Neural progenitor cell (in vitro differentiated cells): ENCODE measurements at regions not wholly inside any gene's neighbourhood (a gene's known extent, or its start where the extent isn't known, plus 50 kb on each side); places are given as distances from the start of the nearest gene placed in this dataset.

Experiments used
- DNase-seq: peaks from one replicate; pipeline ENCODE4 v3.0.0-alpha.2; 2016; ENCODE audit warnings: low spot score
- H2AFZ ChIP-seq: fragments of 200-600 bp; sonication (generic); replicated peaks from 2 replicates; pipeline ENCODE4 v1.6.1; 2016; ENCODE audit warnings: antibody characterized with exemption
- H3F3A ChIP-seq: fragments of 200-600 bp; sonication (generic); 2 replicates; pipeline ENCODE4 v1.6.1; 2016; ENCODE audit warnings: antibody characterized with exemption, low read depth
- H3K27ac ChIP-seq: fragments of 200-600 bp; sonication (generic); 2 replicates; pipeline ENCODE4 v1.5.1; 2016; ENCODE audit warnings: mild to moderate bottlenecking
- H3K27me3 ChIP-seq: fragments of 200-600 bp; sonication (generic); 2 replicates; pipeline ENCODE4 v1.6.1; 2016; ENCODE audit warnings: mild to moderate bottlenecking, moderate library complexity
- H3K36me3 ChIP-seq: fragments of 200-600 bp; sonication (generic); 2 replicates; pipeline ENCODE4 v1.5.1; 2016
- H3K4me1 ChIP-seq: fragments of 200-600 bp; sonication (generic); 2 replicates; pipeline ENCODE4 v1.6.1; 2016; ENCODE audit warnings: mixed run types
- H3K4me2 ChIP-seq: fragments of 200-600 bp; sonication (generic); 2 replicates; pipeline ENCODE4 v1.6.1; 2016
- H3K4me3 ChIP-seq: fragments of 200-600 bp; sonication (generic); 2 replicates; pipeline ENCODE4 v1.5.1; 2016
- H3K79me2 ChIP-seq: fragments of 200-600 bp; sonication (generic); 2 replicates; pipeline ENCODE4 v1.6.1; 2016; ENCODE audit warnings: low read depth
- H3K9ac ChIP-seq: fragments of 200-600 bp; sonication (generic); 2 replicates; pipeline ENCODE4 v1.6.1; 2016
- H3K9me3 ChIP-seq: fragments of 200-600 bp; sonication (generic); 2 replicates; pipeline ENCODE4 v1.5.1; 2016; ENCODE audit warnings: low read depth
- H4K20me1 ChIP-seq: fragments of 200-600 bp; sonication (generic); 2 replicates; pipeline ENCODE4 v1.6.1; 2016; ENCODE audit warnings: low read depth
- H3K27ac Mint-ChIP-seq: 3 replicates; pipeline ENCODE4 v1.8.0; 2021; ENCODE audit warnings: mixed read lengths
- H3K27me3 Mint-ChIP-seq: 2 replicates; pipeline ENCODE4 v1.8.0; 2022; ENCODE audit warnings: low read depth, mild to moderate bottlenecking, inconsistent platforms, moderate library complexity, mixed read lengths; ENCODE audit not compliant: insufficient read depth
- H3K36me3 Mint-ChIP-seq: 3 replicates; pipeline ENCODE4 v1.8.0; 2021; ENCODE audit warnings: mixed read lengths
- H3K4me1 Mint-ChIP-seq: 3 replicates; pipeline ENCODE4 v1.8.0; 2021; ENCODE audit warnings: mixed read lengths
- H3K4me3 Mint-ChIP-seq: 3 replicates; pipeline ENCODE4 v1.8.0; 2021; ENCODE audit warnings: mild to moderate bottlenecking, moderate library complexity, mixed read lengths
- H3K9me3 Mint-ChIP-seq: 3 replicates; pipeline ENCODE4 v1.8.0; 2020; ENCODE audit warnings: mixed read lengths
- EZH2 ChIP-seq: fragments of 200-600 bp; sonication (generic); IDR thresholded peaks from 2 replicates; pipeline ENCODE4 v1.6.1; 2017; ENCODE audit warnings: antibody characterized with exemption, mild to moderate bottlenecking, moderate library complexity
- EZH2phosphoT487 ChIP-seq: fragments of 200-600 bp; sonication (generic); IDR thresholded peaks from 2 replicates; pipeline ENCODE4 v1.6.1; 2017; ENCODE audit warnings: antibody characterized with exemption
- TF ChIP-seq, protein P1 (sequence below): fragments of 200-600 bp; sonication (generic); IDR thresholded peaks from 2 replicates; pipeline ENCODE4 v1.5.1; 2017; ENCODE audit warnings: antibody characterized with exemption, mild to moderate bottlenecking

DNA sequence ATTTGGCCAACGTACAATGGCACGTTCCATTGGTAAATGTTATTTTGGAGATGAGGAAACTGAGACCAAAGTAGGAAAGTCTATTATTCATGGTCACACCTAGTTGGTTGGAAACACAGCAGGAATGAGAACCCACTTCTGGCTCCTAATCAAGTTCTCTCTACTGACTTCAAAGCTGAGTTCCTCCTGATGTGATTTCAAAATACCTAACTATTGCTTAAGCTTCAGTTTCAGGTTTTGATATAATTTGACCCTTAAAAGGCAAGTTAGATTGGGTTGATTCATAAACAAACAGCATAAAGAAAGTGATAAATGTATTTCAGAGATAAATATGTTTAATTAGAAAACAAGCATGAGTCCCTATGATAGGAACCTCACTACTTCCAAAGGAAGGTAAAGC, 312.5 kb downstream of the PARP8 start:
- peaks cover 21% of the 10 kb centered on the region for H3K9me3 Mint-ChIP-seq
- Histone ChIP-seq H3K27me3 (peaks cover 5% of the 10 kb centered on the region), H3K4me1 (no peaks in the 10 kb centered on the region), H3K9ac (no peak overlapping the region), H2AFZ (no peak overlapping the region), H3K9me3 (peaks cover 18% of the 10 kb centered on the region), H3K36me3 (no peaks in the 10 kb centered on the region), H3K4me3 (no peak overlapping the region), H3K79me2 (no peaks in the 10 kb centered on the region), H3K27ac (no peak overlapping the region), H3K4me2 (no peak overlapping the region), H4K20me1 (no peaks in the 10 kb centered on the region), H3F3A (no peaks in the 10 kb centered on the region)
- H3K36me3 Mint-ChIP-seq, result no peaks in the 10 kb centered on the region
- TF ChIP-seq EZH2phosphoT487 (no peak), EZH2 (no peak)
- TF ChIP-seq, protein P1, sequence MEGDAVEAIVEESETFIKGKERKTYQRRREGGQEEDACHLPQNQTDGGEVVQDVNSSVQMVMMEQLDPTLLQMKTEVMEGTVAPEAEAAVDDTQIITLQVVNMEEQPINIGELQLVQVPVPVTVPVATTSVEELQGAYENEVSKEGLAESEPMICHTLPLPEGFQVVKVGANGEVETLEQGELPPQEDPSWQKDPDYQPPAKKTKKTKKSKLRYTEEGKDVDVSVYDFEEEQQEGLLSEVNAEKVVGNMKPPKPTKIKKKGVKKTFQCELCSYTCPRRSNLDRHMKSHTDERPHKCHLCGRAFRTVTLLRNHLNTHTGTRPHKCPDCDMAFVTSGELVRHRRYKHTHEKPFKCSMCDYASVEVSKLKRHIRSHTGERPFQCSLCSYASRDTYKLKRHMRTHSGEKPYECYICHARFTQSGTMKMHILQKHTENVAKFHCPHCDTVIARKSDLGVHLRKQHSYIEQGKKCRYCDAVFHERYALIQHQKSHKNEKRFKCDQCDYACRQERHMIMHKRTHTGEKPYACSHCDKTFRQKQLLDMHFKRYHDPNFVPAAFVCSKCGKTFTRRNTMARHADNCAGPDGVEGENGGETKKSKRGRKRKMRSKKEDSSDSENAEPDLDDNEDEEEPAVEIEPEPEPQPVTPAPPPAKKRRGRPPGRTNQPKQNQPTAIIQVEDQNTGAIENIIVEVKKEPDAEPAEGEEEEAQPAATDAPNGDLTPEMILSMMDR, result no peak
- no peaks in the 10 kb centered on the region for H3K4me1 Mint-ChIP-seq
- DNase-seq, result no peak
- no peak overlapping the region for H3K4me3 Mint-ChIP-seq
- no peak overlapping the region for H3K27ac Mint-ChIP-seq
- H3K27me3 Mint-ChIP-seq, result peaks cover 11% of the 10 kb centered on the region

DNA sequence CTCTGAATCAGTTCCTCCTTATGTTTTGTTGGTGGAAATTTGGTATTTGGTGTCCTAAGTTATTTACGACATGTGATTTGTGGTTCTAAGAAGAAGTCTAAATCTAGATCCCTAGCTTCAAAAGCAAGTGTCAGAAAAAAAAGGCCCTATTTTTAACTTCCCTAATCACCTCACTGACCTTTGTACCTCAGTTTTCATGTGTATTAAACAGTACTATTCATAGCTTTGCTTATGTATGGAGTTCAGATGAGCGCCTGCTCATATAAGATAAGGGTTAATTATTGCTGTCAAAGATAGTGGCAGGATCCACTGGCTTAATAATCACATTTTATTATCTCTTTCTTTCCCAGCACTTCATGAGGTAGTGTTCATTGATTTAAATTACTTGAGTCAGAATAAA, 318.2 kb downstream of the PARP8 start:
- peaks cover 21% of the 10 kb centered on the region for H3K9me3 Mint-ChIP-seq
- TF ChIP-seq EZH2 (no peak), EZH2phosphoT487 (no peak)
- TF ChIP-seq, protein P1, result no peak

DNA sequence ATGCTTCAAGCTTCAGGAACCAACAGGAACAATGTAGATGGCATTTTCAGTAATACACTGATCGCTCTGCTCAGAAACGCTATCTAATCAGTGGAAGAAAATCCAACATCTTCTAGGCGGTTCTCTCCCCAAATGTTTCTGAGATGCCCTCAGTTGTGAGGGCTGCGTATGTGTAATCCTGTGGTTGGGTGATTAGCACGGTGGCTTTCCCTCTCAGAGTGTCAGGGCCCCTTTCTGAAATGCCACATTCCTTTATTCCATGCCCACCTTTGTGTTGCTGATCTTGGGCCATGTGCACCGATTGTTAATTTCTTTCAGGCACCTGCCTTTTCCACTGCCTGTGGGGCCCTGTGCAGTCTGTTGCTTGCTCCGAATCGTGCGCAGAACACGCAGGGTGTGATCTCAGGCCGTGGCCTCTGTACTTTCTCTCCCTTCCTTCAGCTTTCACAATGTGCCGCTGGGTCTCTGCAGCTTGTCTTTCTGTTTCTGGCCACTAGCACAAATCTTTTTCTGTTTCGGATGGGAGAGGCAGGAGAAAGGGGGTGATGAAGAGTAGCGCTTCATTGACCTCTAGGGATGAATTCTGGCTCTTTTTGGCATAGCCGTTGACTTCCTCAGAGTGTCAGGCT, 324.0 kb downstream of the PARP8 start:
- Histone ChIP-seq H3K36me3 (no peaks in the 10 kb centered on the region), H3K27me3 (no peaks in the 10 kb centered on the region), H3K4me3 (no peak overlapping the region), H3K4me2 (no peak overlapping the region), H3K9me3 (no peaks in the 10 kb centered on the region), H3K4me1 (peaks cover 18% of the 10 kb centered on the region), H4K20me1 (no peaks in the 10 kb centered on the region), H3K79me2 (no peaks in the 10 kb centered on the region), H3F3A (no peaks in the 10 kb centered on the region), H2AFZ (peak overlapping the region; percentile 69), H3K27ac (no peak overlapping the region), H3K9ac (no peak overlapping the region)
- no peak overlapping the region for H3K27ac Mint-ChIP-seq
- no peaks in the 10 kb centered on the region for H3K9me3 Mint-ChIP-seq
- no peak for TF ChIP-seq EZH2phosphoT487
- no peak for TF ChIP-seq EZH2
- TF ChIP-seq, protein P1, result no peak
- no peak for DNase-seq
- no peaks in the 10 kb centered on the region for H3K4me1 Mint-ChIP-seq
- no peaks in the 10 kb centered on the region for H3K36me3 Mint-ChIP-seq
- H3K4me3 Mint-ChIP-seq, result no peak overlapping the region
- H3K27me3 Mint-ChIP-seq, result peaks cover 6% of the 10 kb centered on the region

More for the DNA sequence above, 318.2 kb downstream of the PARP8 start:
- H4K20me1 ChIP-seq, result no peaks in the 10 kb centered on the region
- no peak for DNase-seq
- no peaks in the 10 kb centered on the region for H3K79me2 ChIP-seq
- H3K36me3 ChIP-seq, result no peaks in the 10 kb centered on the region
- no peaks in the 10 kb centered on the region for H3K4me1 Mint-ChIP-seq
- no peaks in the 10 kb centered on the region for H3K4me1 ChIP-seq
- H3K9me3 ChIP-seq, result peaks cover 18% of the 10 kb centered on the region
- no peak overlapping the region for H3K27ac Mint-ChIP-seq
- no peak overlapping the region for H3K4me3 Mint-ChIP-seq
- no peak overlapping the region for H3K27ac ChIP-seq
- H3F3A ChIP-seq, result no peaks in the 10 kb centered on the region
- no peak overlapping the region for H3K9ac ChIP-seq
- peaks cover 2% of the 10 kb centered on the region for H3K27me3 Mint-ChIP-seq
- H3K36me3 Mint-ChIP-seq, result no peaks in the 10 kb centered on the region
- no peak overlapping the region for H3K4me3 ChIP-seq
- no peaks in the 10 kb centered on the region for H3K27me3 ChIP-seq
- no peak overlapping the region for H3K4me2 ChIP-seq
- H2AFZ ChIP-seq, result no peak overlapping the region
